ENCODE measurements at regions not wholly inside any gene's neighbourhood (a gene's known extent, or its start where the extent isn't known, plus 50 kb on each side); places are given as distances from the start of the nearest gene placed in this dataset.

DNA sequence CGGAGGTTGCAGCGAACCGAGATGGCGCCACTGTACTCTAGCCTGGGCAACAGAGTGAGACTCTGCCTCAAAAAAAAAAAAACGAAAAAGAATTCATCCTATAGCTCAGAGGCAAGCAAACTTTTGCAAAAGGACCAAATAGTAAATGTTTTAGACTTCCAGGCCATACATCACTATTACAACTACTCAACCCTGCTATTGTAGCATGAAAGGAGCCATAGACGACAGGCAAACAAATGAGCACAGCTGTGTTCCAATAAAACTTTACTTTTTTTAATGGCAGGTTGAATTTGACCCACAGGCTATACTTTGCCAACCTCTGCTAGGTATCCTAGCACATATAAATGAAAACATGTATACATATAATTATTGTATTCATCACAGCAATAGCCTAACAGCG, 58.9 kb upstream of the SLC30A5 start:
- DNase-seq (ENCODE audit: low read depth) = no peak
- TF ChIP-seq, protein P1, sequence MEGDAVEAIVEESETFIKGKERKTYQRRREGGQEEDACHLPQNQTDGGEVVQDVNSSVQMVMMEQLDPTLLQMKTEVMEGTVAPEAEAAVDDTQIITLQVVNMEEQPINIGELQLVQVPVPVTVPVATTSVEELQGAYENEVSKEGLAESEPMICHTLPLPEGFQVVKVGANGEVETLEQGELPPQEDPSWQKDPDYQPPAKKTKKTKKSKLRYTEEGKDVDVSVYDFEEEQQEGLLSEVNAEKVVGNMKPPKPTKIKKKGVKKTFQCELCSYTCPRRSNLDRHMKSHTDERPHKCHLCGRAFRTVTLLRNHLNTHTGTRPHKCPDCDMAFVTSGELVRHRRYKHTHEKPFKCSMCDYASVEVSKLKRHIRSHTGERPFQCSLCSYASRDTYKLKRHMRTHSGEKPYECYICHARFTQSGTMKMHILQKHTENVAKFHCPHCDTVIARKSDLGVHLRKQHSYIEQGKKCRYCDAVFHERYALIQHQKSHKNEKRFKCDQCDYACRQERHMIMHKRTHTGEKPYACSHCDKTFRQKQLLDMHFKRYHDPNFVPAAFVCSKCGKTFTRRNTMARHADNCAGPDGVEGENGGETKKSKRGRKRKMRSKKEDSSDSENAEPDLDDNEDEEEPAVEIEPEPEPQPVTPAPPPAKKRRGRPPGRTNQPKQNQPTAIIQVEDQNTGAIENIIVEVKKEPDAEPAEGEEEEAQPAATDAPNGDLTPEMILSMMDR (IDR thresholded peaks at IDR 0.05; ENCODE audit: insufficient read depth, low read depth, low read length) = no peak
- H3K4me3 ChIP-seq (ENCODE audit: low read depth, low read length) = no peak overlapping the region

DNA sequence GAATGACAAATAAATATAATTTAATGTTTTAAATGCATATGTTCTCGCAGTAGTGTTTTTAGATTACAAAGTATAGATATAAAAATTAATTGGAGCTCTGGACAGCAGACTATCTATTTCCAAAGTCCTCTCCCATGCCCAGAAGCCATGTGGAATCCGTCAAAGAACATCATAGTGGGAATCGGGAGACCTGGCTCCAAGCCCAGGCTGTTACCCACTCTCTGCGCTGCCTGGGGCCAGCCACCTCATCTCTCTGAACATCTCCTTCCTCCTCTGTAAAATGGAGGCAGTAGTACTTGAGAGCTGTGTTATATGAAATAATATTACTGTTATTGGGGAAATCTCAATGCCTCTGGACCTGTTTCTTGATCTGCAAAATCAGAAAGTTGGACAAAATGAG, 58.1 kb upstream of the SLC30A5 start:
- TF ChIP-seq, protein P1 (IDR thresholded peaks at IDR 0.05; ENCODE audit: insufficient read depth, low read depth, low read length) = no peak
- DNase-seq (ENCODE audit: low read depth) = peak; percentile 54
- H3K4me3 ChIP-seq (ENCODE audit: low read depth, low read length) = no peak overlapping the region

- no peak overlapping the region for H3K4me3 ChIP-seq (ENCODE audit: low read depth, low read length)
- TF ChIP-seq, protein P1 (IDR thresholded peaks at IDR 0.05; ENCODE audit: insufficient read depth, low read depth, low read length) = no peak
- no peak for DNase-seq (ENCODE audit: low read depth)
Observed at GRCh38 chr5:69038539-69038938, 55.3 kb upstream of the SLC30A5 start.

- TF ChIP-seq, protein P1 (IDR thresholded peaks at IDR 0.05; ENCODE audit: insufficient read depth, low read depth, low read length) = no peak
- no peak overlapping the region for H3K4me3 ChIP-seq (ENCODE audit: low read depth, low read length)
- DNase-seq (ENCODE audit: low read depth) = no peak
Observed at GRCh38 chr5:69039829-69040228, 54.0 kb upstream of the SLC30A5 start.

- H3K4me3 ChIP-seq (ENCODE audit: low read depth, low read length) = no peak overlapping the region
- TF ChIP-seq, protein P1 (IDR thresholded peaks at IDR 0.05; ENCODE audit: insufficient read depth, low read depth, low read length) = no peak
- DNase-seq (ENCODE audit: low read depth) = no peak
Observed at GRCh38 chr5:69042500-69042899, 51.3 kb upstream of the SLC30A5 start.

DNA sequence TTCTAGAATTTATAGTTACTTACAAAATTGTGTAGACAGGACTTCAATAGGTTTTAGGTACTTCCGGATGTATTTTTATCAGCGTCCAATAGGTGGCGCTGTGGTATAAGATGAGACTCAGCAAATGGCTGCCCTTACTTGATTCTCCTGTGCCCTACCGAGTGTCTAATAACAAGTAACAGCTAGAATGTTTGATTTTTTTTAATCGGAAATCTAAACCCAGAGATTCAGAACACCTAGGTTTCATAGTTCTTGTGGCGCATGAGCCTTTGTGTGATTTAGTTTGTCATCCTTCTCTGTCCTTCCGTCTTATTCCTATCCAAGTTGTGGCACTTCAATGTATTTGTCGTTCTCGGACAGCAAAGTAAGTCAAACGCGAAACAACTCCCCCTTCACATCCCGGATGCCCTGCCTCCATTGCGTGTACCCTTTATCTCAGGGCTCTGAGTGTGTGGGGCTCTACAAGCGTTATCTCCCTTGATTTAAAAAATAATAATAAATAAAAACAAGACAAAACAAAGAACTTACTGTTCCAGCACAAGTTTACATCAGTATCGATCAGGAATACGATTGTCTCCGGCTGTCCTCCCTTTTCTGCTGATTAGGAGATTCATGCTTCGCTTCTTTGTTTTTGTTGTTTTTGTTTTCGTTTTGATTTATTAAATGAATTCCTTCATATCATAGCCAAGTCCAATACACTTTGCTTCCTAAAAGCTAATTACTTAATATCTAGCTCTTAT, 50.7 kb upstream of the SLC30A5 start:
- peak; percentile 95 for DNase-seq (ENCODE audit: low read depth)
- peak overlapping the region; percentile 65 for H3K4me3 ChIP-seq (ENCODE audit: low read depth, low read length)
- TF ChIP-seq, protein P1 (IDR thresholded peaks at IDR 0.05; ENCODE audit: insufficient read depth, low read depth, low read length) = peak; percentile 73

- TF ChIP-seq, protein P1 (IDR thresholded peaks at IDR 0.05; ENCODE audit: insufficient read depth, low read depth, low read length) = no peak
- DNase-seq (ENCODE audit: low read depth) = peak; percentile 49
- peak overlapping the region; percentile 65 for H3K4me3 ChIP-seq (ENCODE audit: low read depth, low read length)
Observed at GRCh38 chr5:69043655-69043996, 50.2 kb upstream of the SLC30A5 start.

Data from fibroblast of villous mesenchyme (primary cell).